Kidney (tissue), 13 donors: ENCODE measurements at regions not wholly inside any gene's neighbourhood (a gene's known extent, or its start where the extent isn't known, plus 50 kb on each side); places are given as distances from the start of the nearest gene placed in this dataset.

ENCODE experiments used
- DNase-seq, 5 donors: peaks; one replicate each; pipeline ENCODE4 v3.0.0-alpha.2; 2013 to 2020
- FAIRE-seq: peaks from 2 replicates; lab custom pipeline; 2012; peaks lifted over from hg19 to GRCh38; lab: Jason Lieb, UNC
- H3K27ac ChIP-seq, 2 donors: one replicate each; pipeline ENCODE4 v1.7.0; 2013; ENCODE audit warnings: low read depth in 2 of 2, low read length in 2 of 2, inconsistent platforms in 1 of 2
- H3K27me3 ChIP-seq: one replicate; pipeline ENCODE4 v1.7.1; 2013; ENCODE audit warnings: low read length, inconsistent platforms; ENCODE audit not compliant: control insufficient read depth, insufficient read depth
- H3K36me3 ChIP-seq, 3 donors: one replicate each; pipeline versions ENCODE4 v1.7.0 to v1.7.1; 2013; ENCODE audit warnings: low read length in 3 of 3, control low read depth in 1 of 3, inconsistent platforms in 1 of 3; ENCODE audit not compliant: insufficient read depth in 3 of 3, control insufficient read depth in 2 of 3
- H3K4me1 ChIP-seq, 3 donors: one replicate each; pipeline versions ENCODE4 v1.7.0 to v1.7.1; 2013; ENCODE audit warnings: low read length in 3 of 3, inconsistent platforms in 1 of 3, low read depth in 1 of 3; ENCODE audit not compliant: control insufficient read depth in 2 of 3, insufficient read depth in 2 of 3
- H3K4me3 ChIP-seq, 3 donors: one replicate each; pipeline versions ENCODE4 v1.7.0 to v1.8.1; 2013; ENCODE audit warnings: low read length in 3 of 3, control low read depth in 1 of 3, inconsistent platforms in 1 of 3
- H3K9ac ChIP-seq, 3 donors: one replicate each; pipeline versions ENCODE4 v1.7.0 to v1.7.1; 2013; ENCODE audit warnings: low read length in 3 of 3, control low read depth in 1 of 3, inconsistent platforms in 1 of 3
- H3K9me3 ChIP-seq, 3 donors: one replicate each; pipeline versions ENCODE4 v1.7.0 to v1.7.1; 2013; ENCODE audit warnings: low read length in 3 of 3, control low read depth in 1 of 3, inconsistent platforms in 1 of 3; ENCODE audit not compliant: control insufficient read depth in 2 of 3, insufficient read depth in 1 of 3
- intact Hi-C: fragments of 100-400 bp; cut with DNase I; formaldehyde crosslinking; loops from one replicate; pipeline ENCODE4 v1.11.1; 2022
- TF ChIP-seq, protein P1 (sequence below): IDR thresholded peaks from 3 replicates; pipeline ENCODE4 v1.5.1; 2012; ENCODE audit warnings: mild to moderate bottlenecking, moderate library complexity, borderline replicate concordance; ENCODE audit not compliant: insufficient read depth; ENCODE audit errors: extremely low read depth
- donor health status: control.
- donor health status: control.
- donor health status: control.
- donor health status: control.
- donor health status: control.
- donor health status: DM: yes; HTN: yes; CAD: no.
- donor health status: Normal renal cell carcinoma (clear cell type).

- Histone ChIP-seq H3K36me3 (no peaks in the 10 kb centered on the region), H3K4me3 (no peak overlapping the region), H3K9me3 (no peaks in the 10 kb centered on the region), H3K27ac (no peak overlapping the region), H3K27me3 (no peaks in the 10 kb centered on the region), H3K4me1 (no peaks in the 10 kb centered on the region), H3K9ac (no peak overlapping the region)
- TF ChIP-seq, protein P1, sequence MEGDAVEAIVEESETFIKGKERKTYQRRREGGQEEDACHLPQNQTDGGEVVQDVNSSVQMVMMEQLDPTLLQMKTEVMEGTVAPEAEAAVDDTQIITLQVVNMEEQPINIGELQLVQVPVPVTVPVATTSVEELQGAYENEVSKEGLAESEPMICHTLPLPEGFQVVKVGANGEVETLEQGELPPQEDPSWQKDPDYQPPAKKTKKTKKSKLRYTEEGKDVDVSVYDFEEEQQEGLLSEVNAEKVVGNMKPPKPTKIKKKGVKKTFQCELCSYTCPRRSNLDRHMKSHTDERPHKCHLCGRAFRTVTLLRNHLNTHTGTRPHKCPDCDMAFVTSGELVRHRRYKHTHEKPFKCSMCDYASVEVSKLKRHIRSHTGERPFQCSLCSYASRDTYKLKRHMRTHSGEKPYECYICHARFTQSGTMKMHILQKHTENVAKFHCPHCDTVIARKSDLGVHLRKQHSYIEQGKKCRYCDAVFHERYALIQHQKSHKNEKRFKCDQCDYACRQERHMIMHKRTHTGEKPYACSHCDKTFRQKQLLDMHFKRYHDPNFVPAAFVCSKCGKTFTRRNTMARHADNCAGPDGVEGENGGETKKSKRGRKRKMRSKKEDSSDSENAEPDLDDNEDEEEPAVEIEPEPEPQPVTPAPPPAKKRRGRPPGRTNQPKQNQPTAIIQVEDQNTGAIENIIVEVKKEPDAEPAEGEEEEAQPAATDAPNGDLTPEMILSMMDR = no peak
- no peak for DNase-seq
- FAIRE-seq = no peak
- intact Hi-C loops = no loop called here
Measured at GRCh38 chr16:72508191-72508590, 336.2 kb upstream of the PMFBP1 start.

- H3K4me3 ChIP-seq = no peak overlapping the region
- TF ChIP-seq, protein P1 = no peak
- no peaks in the 10 kb centered on the region for H3K36me3 ChIP-seq
- DNase-seq (no peak), FAIRE-seq (no peak)
- intact Hi-C loops = no loop called here
- no peaks in the 10 kb centered on the region for H3K27me3 ChIP-seq
- no peaks in the 10 kb centered on the region for H3K4me1 ChIP-seq
- H3K27ac ChIP-seq = no peak overlapping the region
- no peaks in the 10 kb centered on the region for H3K9me3 ChIP-seq
- H3K9ac ChIP-seq = no peak overlapping the region
Measured at GRCh38 chr16:72502594-72503005, 330.6 kb upstream of the PMFBP1 start.

DNA sequence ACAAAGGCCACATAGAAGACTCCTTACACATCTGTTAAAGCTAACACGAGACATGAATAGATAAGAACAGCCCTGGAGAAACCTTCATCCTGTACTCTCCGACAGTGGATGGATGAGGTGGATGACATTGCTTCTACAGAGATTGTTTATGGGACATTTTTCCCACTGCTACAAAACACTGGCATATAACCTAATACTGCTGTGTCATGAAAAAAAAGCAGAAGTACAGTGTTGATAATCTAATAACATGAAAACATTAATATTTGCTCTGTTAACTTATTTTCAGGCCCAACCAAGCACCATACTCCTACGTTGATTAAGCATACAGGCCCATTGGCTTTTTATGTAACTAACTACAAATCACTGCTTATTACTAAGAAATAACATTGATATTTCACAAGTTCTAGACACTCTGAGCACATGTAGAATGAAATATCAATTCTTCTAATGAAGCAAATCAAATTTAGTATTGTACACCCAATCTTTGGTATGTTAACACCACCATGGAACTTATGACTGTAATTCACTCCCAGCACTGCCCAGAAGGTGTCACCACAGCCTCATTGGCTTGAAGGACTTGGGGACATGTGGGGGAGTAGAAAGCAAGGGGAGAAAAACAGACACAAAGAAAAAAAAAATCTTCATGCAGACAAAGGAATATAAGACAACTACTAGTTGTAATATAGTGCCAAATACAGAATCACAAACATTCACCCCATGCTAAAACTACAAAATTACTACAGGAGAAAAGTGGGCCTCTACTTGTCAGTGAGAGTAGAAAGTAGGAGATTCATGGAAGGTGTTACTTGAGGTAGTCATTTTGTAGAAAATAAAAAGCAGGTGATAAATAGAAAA, 330.0 kb upstream of the PMFBP1 start:
- Histone ChIP-seq H3K36me3 (no peaks in the 10 kb centered on the region), H3K4me3 (no peak overlapping the region), H3K27me3 (no peaks in the 10 kb centered on the region), H3K4me1 (no peaks in the 10 kb centered on the region), H3K27ac (no peak overlapping the region), H3K9me3 (no peaks in the 10 kb centered on the region), H3K9ac (no peak overlapping the region)
- FAIRE-seq = peak; percentile 93
- intact Hi-C loops = no loop called here
- peak in 4 of 5 donors; percentile 73 to 89 (median 81) for DNase-seq
- TF ChIP-seq, protein P1 = peak; percentile 78
